GM12874 (cell line): ENCODE measurements at regions not wholly inside any gene's neighbourhood (a gene's known extent, or its start where the extent isn't known, plus 50 kb on each side); places are given as distances from the start of the nearest gene placed in this dataset.

Experiments used
- CTCF ChIP-seq: IDR thresholded peaks from 2 replicates; pipeline ENCODE4 v1.5.1; 2011; ENCODE audit warnings: low read depth, mild to moderate bottlenecking, control low read depth, low read length, moderate library complexity; ENCODE audit not compliant: insufficient read depth

DNA sequence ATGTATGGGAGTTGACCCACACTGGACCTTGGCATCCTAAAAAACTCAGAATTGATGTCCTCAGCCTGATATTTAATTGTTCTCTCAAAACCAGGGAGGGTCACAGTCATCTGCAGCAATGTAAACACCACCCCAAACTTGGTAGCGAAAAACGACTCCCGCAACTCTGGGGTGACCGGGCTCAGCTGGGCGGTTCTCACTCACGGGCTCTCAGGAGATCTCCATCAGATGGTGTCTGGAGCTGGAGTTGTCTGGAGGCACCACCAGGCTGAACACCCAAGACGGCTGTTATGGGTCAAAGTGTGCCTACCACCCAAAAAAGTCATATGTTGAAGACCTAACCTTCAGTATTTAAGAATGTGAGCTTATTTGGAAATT lies 50.9 kb upstream of the NXT1 start:
- TF ChIP-seq CTCF: no peak

- TF ChIP-seq CTCF: no peak
Observed at GRCh38 chr20:23298926-23299672, 51.5 kb upstream of the NXT1 start.

- TF ChIP-seq CTCF: no peak
Observed at GRCh38 chr20:23298155-23298554, 52.4 kb upstream of the NXT1 start.

- TF ChIP-seq CTCF: no peak
Observed at GRCh38 chr20:23296841-23297701, 53.5 kb upstream of the NXT1 start.

DNA sequence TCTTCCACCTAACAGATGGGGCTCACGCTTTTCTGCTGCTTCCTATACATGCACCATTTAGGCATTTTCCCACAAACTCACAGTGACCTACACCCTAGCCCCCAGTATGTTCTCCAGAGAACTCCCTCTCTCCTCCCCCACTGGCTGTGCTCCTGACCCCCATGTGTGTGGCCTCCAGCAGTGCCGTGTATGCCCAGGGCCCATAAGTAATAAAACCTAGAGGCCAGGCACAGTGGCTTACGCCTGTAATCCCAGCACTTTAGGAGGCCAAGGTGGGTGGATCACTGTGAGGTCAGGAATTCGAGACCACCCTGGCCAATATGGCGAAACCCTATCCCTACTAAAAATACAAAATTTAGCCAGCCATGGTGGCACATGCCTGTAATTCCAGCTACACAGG lies 54.7 kb upstream of the NXT1 start:
- no peak for TF ChIP-seq CTCF

DNA sequence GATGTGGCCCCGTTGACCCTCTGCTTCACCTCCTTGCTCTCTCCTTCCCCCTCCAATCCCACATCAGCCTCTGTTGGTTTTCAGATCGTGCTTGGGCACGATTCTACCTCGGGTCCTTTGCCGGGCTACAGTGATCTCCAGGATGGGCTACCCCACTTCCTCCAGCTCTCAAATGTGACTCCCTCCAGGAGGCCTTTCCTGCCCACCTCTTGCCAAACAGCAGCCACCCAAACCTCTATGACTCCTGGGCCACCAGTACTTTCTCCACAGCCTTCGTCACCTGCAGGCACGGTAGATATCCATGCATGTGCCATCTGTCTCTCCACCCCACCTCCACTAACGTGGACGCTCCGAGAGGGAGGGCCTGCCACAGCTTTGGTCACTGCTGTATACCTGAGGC lies 55.9 kb upstream of the NXT1 start:
- TF ChIP-seq CTCF: no peak

DNA sequence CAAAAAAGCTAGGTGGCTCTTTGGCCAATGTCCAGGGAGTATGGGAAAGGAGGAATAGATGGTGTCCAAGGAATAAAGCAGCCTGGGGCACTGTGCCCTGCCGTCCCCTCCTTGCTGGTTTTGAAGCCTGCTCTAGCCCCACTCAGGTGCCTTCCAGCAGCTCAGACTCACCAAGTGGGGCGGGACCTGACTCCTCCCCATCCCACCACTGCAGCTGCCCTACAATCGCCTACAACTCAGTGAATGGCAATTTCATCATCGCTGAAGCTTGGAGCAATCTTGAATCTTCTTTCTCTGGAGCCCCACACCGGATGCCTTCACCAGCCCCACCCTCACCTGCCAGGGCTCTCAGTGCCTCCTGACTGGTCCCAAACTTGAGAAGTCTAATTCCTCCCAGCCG lies 56.4 kb upstream of the NXT1 start:
- TF ChIP-seq CTCF: no peak
